ENCODE measurements at regions not wholly inside any gene's neighbourhood (a gene's known extent, or its start where the extent isn't known, plus 50 kb on each side); places are given as distances from the start of the nearest gene placed in this dataset.

GRCh38 chr22:22079404-22080148, 97.0 kb upstream of the TOP3B start:
- TF ChIP-seq, protein P1, sequence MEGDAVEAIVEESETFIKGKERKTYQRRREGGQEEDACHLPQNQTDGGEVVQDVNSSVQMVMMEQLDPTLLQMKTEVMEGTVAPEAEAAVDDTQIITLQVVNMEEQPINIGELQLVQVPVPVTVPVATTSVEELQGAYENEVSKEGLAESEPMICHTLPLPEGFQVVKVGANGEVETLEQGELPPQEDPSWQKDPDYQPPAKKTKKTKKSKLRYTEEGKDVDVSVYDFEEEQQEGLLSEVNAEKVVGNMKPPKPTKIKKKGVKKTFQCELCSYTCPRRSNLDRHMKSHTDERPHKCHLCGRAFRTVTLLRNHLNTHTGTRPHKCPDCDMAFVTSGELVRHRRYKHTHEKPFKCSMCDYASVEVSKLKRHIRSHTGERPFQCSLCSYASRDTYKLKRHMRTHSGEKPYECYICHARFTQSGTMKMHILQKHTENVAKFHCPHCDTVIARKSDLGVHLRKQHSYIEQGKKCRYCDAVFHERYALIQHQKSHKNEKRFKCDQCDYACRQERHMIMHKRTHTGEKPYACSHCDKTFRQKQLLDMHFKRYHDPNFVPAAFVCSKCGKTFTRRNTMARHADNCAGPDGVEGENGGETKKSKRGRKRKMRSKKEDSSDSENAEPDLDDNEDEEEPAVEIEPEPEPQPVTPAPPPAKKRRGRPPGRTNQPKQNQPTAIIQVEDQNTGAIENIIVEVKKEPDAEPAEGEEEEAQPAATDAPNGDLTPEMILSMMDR (IDR thresholded peaks at IDR 0.05; ENCODE audit: low read length), result no peak
- TF ChIP-seq EZH2 (IDR thresholded peaks at IDR 0.05; ENCODE audit: borderline replicate concordance, low read length), result no peak

All from OCI-LY1 (cell line).